ENCODE measurements at regions not wholly inside any gene's neighbourhood (a gene's known extent, or its start where the extent isn't known, plus 50 kb on each side); places are given as distances from the start of the nearest gene placed in this dataset.

DNA sequence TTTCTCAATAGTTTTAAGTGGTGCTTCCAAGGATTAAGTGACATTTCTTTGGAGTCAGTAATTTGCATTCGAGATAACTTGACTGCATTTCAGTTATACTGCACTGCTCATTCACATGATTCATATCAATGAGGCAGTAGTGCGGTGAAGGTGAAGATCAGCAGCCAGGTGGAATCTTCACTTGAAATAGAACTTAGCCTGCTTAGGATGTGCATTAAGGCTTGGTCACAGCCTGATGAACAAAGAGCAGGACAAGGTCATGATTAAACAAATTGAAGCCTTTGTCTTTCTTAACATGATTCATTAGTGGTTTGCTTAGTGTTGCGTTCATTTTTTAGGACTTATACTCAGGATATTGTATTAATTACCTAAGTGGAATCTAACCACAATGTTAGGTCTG lies 212.1 kb upstream of the GALNTL6 start:
- no peaks in the 10 kb centered on the region for H3K36me3 ChIP-seq (ENCODE audit: control insufficient read depth, insufficient read depth, low read length)
- no peaks in the 10 kb centered on the region for H3K27me3 ChIP-seq (ENCODE audit: control insufficient read depth in 2 of 2, insufficient read depth in 2 of 2, low read length in 2 of 2)
- no peak overlapping the region for H2AFZ ChIP-seq (ENCODE audit: low read depth, low read length)
- H3K9me3 ChIP-seq (replicated peaks; ENCODE audit: control insufficient read depth, insufficient read depth, low read depth, low read length): no peaks in the 10 kb centered on the region
- H3K79me2 ChIP-seq (ENCODE audit: control insufficient read depth, insufficient read depth, low read length): no peaks in the 10 kb centered on the region
- WGBS (ENCODE audit: insufficient coverage, low coverage, missing lambda C conversion rate): 7% methylated on average over 2 of the region's 3 CpGs
- ATAC-seq (no peak), FAIRE-seq (no peak), DNase-seq (ENCODE audit: extremely low read depth in 1 of 4, low spot score in 3 of 4) (no peak)
- no peaks in the 10 kb centered on the region for H3K9me1 ChIP-seq (ENCODE audit: control insufficient read depth, insufficient read depth, low read length)
- CTCF ChIA-PET (ENCODE audit: low intra/inter-chr PET ratio): no interaction called here
- in situ Hi-C loops (cut with MboI) (no loop called here), intact Hi-C loops (cut with micrococcal nuclease) (no loop called here)
- H3K4me3 ChIP-seq: no peak overlapping the region
- no peaks in the 10 kb centered on the region for H4K20me1 ChIP-seq (replicated peaks; ENCODE audit: control insufficient read depth, insufficient read depth, low read length)
- TF ChIP-seq HDAC1 (IDR thresholded peaks at IDR 0.05) (no peak), RFX5 (IDR thresholded peaks at IDR 0.05; ENCODE audit: low read depth, low read length) (no peak), E2F6 (IDR thresholded peaks at IDR 0.05; ENCODE audit: borderline replicate concordance in 1 of 2, extremely low read depth in 1 of 2, insufficient read depth in 1 of 2, insufficient read length in 1 of 2, low read depth in 1 of 2, low read length in 1 of 2, poor library complexity in 1 of 2, severe bottlenecking in 1 of 2) (no peak), KLF13 (tag; IDR thresholded peaks at IDR 0.05; ENCODE audit: borderline replicate concordance, low read depth) (no peak)
- TF ChIP-seq, protein P1, sequence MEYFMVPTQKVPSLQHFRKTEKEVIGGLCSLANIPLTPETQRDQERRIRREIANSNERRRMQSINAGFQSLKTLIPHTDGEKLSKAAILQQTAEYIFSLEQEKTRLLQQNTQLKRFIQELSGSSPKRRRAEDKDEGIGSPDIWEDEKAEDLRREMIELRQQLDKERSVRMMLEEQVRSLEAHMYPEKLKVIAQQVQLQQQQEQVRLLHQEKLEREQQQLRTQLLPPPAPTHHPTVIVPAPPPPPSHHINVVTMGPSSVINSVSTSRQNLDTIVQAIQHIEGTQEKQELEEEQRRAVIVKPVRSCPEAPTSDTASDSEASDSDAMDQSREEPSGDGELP (CRISPR knock-in tag; IDR thresholded peaks at IDR 0.05; ENCODE audit: borderline replicate concordance): no peak
- H3K9ac ChIP-seq (ENCODE audit: insufficient read depth in 1 of 2, low read depth in 2 of 2, low read length in 2 of 2): no peak overlapping the region
- no peaks in the 10 kb centered on the region for H3K4me1 ChIP-seq (replicated peaks in 1 of 2; ENCODE audit: control insufficient read depth in 2 of 2, insufficient read depth in 2 of 2, low read length in 2 of 2)
- POLR2A ChIA-PET: no interaction called here
- no peak overlapping the region for H3K27ac ChIP-seq (ENCODE audit: extremely low read depth, low read depth, low read length)
- no TSS peak for BruUV-seq (replicated peaks)
- no peak overlapping the region for H3K4me2 ChIP-seq (ENCODE audit: insufficient read depth, low read length)

Data from K562 (cell line).